ENCODE measurements at regions not wholly inside any gene's neighbourhood (a gene's known extent, or its start where the extent isn't known, plus 50 kb on each side); places are given as distances from the start of the nearest gene placed in this dataset.
"Not testable (repeated sequence)": the region's sequence is repeated elsewhere in the genome, so short reads cannot be mapped to it uniquely, and the experiment has no call there.

DNA sequence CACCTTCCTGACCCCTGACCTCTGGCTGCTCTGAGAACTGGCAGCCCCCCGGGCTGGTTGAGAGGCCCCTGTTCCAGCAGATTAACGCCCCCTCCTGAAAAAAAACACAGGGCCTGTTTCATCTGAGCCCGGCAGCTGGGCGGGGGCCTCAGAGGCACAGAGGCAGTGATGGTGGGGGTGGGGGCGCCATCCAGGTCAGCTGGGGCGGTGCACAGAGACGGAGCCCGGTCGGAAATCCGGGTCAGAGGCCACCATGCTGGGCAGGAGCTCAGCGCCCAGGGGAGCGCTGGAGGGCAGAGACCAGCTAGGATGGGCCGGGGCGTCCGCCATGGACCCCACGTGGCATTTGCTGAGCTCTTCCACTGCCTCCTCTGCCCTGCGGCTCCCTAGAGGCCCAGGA, 68.0 kb downstream of the UNCX start:
- DNase-seq = no peak

GRCh38 chr7:1301054-1301881, 68.6 kb downstream of the UNCX start:
- DNase-seq = no peak

DNA sequence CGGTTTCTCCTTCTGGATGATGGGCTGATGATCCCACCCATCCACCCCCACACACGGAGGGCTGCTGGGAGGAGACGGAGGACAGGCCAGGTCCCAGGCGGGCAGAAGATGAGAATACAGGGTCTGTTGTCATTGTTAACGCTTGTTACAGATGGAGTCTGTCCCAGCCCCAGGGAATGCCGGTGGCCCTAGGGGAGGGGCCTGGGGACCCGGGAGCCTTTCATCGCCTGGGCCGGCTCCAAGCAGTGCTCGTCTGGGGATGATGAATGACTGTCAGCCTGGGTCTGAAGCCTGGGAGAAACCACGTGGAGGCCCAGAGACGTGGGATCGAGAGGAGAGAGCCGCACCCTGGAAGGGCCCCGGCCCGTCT, 69.2 kb downstream of the UNCX start:
- no peak for DNase-seq

DNA sequence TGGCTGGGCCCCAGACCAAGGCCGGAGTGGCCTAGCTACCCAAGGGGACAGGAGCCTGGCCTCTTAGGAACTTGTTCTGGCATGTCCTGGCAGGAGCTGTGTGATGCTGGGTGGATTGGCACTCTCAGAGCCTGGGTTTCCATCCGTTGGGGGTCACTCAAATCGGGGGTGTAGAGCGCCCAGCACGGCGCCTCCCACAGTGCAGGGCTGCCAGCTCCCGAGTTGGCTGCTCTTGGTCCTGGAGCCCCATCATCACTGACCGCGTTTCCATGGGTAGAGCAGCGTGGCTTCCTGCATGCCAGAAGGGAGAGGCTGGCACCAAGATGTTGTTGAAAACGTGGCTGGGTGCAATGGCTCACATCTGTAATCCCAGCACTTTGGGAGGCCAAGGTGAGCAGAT, 70.3 kb downstream of the UNCX start:
- DNase-seq = no peak

DNA sequence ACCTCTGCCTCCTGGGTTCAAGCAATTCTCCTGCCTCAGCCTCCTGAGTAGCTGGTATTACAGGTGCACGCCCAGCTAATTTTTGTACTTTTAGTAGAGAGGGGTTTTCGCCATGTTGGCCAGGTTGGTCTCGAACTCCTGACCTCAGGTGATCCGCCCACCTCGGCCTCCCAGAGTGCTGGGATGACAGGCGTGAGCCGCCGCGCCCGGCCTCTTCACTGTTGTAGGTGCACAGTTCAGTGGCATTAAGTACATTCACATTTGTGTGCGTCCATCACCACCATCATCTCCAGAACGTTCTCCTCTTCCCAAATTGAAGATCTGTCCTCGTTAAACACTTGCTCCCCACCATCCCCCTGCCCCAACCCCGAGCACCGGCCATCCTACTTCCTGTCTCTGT, 71.3 kb downstream of the UNCX start:
- DNase-seq = not testable (repeated sequence)

DNA sequence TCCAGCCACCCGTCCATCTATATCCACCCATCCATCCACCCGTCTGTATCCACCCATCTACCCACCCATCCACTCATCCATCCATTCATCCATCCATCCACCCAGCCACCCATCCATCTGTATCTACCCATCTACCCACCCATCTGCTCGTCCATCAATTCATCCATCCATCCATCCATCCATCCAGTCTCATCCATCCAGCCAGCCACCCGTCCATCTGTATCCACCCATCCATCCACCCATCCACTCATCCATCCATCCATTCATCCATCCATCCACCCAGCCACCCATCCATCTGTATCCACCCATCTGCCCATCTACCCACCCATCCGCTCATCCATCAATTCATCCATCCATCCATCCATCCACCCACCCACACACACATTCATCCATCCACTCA, 73.2 kb downstream of the UNCX start:
- no peak for DNase-seq

DNA sequence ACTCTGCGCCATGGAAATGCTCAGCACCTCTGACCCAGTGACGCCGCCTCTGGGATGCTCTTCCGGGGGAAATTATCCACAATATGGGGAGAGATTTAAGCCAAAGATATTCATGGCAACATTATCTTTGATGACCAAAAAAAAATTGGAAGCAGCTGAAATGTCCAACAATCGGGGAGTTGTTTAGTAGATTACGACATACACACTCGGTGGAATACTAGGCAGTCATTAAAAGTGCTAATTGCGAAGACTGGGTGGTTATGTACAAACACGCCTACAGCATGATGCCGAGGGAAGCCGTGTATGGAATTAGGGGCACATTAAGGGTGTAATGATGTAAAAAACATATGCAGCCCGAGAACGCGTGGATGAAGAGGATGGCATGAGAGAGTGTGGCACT, 75.2 kb downstream of the UNCX start:
- no peak for DNase-seq

DNA sequence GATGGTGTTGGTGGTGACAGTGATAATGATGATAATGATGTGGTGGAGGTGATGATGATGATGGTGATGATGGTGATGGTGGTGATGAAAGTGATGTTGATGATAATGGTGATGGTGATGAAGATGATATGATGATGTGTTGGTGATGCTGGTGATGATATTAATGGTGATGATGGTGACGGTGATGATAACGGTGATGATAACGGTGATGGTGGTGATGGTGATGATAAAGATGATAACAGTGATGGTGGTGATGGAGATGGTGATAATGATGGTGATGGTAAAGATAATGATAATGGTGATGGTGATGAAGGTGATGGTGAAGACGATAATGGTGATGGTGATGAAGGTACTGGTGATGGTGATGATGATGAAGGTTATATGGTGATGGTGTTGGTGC, 76.6 kb downstream of the UNCX start:
- no peak for DNase-seq

- no peak for DNase-seq
Measured at GRCh38 chr7:1309996-1310395, 77.3 kb downstream of the UNCX start.

GRCh38 chr7:1310936-1311335, 78.3 kb downstream of the UNCX start:
- DNase-seq = no peak

DNA sequence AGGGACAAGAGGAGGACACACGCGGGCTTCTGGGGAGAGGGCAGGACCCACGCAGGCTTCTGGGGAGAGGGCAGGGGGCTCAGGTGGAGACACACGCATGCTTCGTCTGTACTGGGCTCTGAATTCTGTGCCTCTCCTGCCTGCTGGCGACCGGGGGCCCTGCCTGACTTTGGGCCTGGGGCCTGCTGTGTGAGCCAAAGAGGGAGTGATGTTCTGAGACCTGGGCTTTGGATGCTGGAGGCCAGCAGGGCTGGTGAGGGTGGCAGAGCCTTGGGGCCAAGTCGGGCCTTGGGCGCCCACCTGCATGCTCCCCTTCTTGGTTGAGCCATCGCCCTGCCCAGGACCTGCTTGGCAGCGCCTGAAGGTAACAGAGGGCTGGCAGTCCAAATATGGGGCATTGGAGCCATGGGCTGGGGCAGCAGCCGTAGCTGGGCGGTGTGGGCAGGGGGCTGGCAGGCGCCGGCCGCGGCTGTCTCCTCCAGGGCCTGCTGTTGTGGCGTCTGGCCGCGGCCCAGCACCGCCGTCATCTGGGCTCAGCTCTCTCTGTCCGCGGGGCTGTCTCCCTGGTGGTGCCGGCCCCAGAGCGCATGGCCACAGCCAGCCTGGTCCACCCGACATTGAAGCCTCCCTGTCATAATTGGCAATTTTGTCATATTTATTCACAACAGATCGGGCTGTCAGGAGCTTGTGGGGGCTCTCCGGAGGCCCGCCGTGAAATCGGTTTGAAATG, 78.9 kb downstream of the UNCX start:
- DNase-seq = no peak

- no peak for DNase-seq
Measured at GRCh38 chr7:1312136-1313070, 79.7 kb downstream of the UNCX start.

DNA sequence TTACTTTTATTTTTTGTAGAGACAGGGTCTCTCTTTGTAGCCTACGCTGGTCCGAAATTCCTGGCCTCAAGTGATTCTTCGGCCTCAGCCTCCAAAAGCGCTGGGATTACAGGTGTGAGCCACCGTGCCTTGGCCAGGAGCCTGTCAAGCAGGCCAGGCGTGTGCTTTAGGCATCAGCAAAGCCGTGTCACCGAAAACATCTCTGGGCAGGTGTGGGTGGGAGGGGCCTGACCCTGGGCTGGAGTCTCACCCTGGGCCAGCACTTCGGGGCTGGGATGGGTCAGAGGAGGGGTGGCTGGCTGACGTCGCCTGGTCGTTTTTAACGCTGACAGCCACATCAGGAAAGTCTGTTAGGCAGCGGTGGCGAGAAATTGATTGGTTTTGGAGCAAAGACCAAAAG, 80.9 kb downstream of the UNCX start:
- DNase-seq = no peak

- no peak for DNase-seq
Measured at GRCh38 chr7:1314021-1314907, 81.6 kb downstream of the UNCX start.

GRCh38 chr7:1314908-1315450, 82.3 kb downstream of the UNCX start:
- DNase-seq = no peak

DNA sequence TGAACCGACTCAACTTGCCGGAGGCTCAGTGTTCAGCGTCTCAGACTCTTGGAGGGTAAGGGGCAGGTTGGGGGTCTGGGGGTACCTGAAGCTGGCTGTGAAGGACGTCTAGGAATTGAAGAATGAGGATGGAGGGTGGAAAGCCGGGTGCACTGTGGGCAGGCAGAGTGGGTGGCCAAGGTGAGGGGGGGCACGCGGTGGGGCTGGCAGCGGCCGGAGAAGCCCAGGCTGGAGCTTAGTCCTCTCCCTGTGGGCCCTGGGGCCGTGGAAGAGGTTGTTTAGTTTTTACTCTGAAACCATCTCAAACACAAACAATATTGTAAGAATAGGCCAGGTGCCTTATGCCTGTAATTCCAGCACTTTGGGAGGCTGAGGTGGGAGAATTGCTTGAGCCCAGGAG, 83.4 kb downstream of the UNCX start:
- DNase-seq = no peak

DNA sequence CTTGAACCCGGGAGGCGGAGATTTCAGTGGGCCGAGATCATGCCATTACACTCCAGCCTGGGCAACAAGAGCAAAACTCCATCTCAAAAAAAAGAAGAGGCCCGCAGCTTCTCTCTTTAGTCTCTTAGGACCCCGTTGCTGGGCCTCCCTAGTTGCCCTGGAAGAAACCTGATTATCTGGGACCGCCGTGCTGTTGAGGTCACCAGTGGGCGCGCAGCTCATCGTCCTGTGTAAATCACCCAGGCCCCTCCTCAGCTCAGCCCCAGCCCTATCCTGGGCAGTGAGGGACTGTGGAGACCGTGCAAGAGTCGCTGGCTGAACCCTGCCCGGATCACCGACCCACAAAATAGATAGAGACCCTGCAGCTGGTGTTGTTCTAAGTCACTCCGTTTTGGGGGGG, 85.0 kb downstream of the UNCX start:
- DNase-seq = no peak

DNA sequence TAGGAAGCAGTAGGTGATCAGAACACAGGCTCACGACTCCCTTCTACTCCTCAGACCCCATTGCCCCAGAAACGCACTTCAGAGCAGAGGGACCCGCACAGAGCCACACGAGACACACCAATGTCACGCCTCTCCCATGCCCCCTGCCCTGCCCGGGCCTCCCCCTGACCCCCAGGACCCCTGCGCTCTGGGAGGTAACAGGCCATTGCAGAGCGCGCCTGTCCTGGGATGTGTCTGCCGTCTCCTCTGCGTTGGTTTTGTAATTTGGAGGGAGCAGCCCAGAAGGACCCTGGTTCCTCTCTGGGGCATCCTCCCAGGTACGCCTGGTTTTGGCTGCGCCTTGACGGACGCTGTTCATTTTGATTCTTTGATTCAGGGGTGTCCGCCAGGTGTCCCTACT, 85.4 kb downstream of the UNCX start:
- DNase-seq = no peak

DNA sequence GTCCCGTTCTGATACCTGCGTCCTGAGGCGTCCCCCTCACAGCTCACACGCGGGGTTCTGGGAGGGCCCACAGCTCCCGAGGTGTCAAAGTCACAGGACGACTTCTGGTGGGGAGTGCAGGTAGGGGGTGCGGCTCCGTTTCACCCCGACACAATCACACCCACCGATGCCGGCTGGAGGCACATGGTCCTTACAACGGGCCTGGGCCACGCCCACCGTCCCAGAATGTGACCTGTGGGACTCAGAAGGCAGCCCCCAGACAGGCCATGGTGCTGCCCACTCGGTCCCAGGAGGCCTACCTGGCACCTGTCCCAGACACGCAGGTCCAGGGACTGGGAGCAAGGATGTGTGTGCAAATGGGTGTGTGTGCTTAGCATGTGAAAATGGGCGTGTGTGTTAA, 86.0 kb downstream of the UNCX start:
- DNase-seq = no peak

DNA sequence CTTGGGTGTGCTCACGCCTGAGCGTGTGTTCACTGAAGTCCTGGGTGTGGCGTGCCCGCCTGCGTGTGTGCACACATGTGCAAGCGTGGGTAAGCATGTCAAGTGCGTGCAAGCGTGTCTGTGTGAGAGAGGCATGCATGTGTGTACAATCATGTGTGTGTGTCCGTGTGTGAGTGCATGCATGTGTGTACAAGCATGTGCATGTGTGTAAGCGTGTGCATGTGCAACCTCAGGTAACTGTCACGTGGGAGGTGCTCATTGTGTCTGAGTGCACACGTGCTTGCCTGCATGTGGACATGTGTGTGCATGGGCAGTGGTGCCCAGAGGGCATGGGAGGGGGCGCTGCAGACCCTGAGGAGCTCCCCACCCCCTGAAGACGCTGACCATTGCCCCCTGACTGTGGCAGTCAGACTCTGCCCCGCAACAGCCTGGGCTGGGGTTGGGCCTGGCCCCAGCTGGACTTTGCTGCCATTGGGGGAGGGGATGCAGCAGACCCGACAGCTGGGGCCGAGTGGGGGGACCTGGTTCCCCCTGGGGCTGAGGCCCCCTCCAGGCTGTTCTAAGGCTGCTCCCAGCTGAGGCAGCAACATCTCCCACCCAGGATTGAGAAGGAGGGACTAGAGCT, 88.1 kb downstream of the UNCX start:
- no peak for DNase-seq

- no peak for DNase-seq
Measured at GRCh38 chr7:1321411-1322239, 89.0 kb downstream of the UNCX start.
